Large intestine (tissue), 3 donors: ENCODE measurements at regions not wholly inside any gene's neighbourhood (a gene's known extent, or its start where the extent isn't known, plus 50 kb on each side); places are given as distances from the start of the nearest gene placed in this dataset.

ENCODE experiments used
- DNase-seq, 2 donors: peaks; one replicate each; pipeline versions ENCODE4 v3.0.0 to v3.0.0-alpha.2; 2013
- H3K27ac ChIP-seq: one replicate; pipeline ENCODE4 v1.5.1; 2013; ENCODE audit warnings: low read length
- H3K27me3 ChIP-seq: 2 replicates; pipeline ENCODE4 v1.6.1; 2013; ENCODE audit warnings: low read length; ENCODE audit not compliant: control insufficient read depth, insufficient read depth
- H3K36me3 ChIP-seq: 2 replicates; pipeline ENCODE4 v1.6.1; 2013; ENCODE audit warnings: low read length; ENCODE audit not compliant: control insufficient read depth, insufficient read depth
- H3K4me1 ChIP-seq: one replicate; pipeline ENCODE4 v1.6.1; 2013; ENCODE audit warnings: low read length; ENCODE audit not compliant: control insufficient read depth, insufficient read depth
- H3K4me3 ChIP-seq: one replicate; pipeline ENCODE4 v1.5.1; 2013; ENCODE audit warnings: low read length
- H3K9me3 ChIP-seq: one replicate; pipeline ENCODE4 v1.6.1; 2013; ENCODE audit warnings: mild to moderate bottlenecking, low read depth, low read length, moderate library complexity; ENCODE audit not compliant: control insufficient read depth
- WGBS: methylation state at CpG from one replicate; pipeline ENCODE4 v1.1.5; 2013; ENCODE audit warnings: low lambda C conversion rate; ENCODE audit not compliant: insufficient coverage; 5-methylcytosine and 5-hydroxymethylcytosine counted together

DNA sequence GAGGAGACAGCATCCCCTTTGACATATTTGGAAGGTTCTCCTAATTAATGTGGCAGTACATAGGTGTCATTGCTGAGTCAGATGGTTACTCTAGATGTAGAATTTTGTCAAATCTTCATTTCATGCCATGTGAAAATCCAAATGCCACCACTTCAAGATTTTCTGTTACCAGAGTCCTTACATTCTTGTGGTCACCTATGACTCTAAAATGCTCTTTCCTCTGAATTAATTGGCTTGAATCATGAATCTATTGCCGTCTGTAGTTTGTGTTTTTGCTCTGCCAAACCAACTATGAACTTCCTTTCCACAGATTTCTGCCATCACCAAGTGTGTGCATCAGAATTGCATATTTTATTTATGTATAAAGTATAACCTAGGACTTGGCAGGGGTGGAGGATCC lies 269.4 kb upstream of the ZPLD1 start:
- Histone ChIP-seq H3K4me1 (peaks cover 6% of the 10 kb centered on the region), H3K27ac (no peak overlapping the region), H3K4me3 (no peak overlapping the region), H3K9me3 (no peaks in the 10 kb centered on the region), H3K27me3 (no peaks in the 10 kb centered on the region), H3K36me3 (no peaks in the 10 kb centered on the region)
- no CpG with 5 or more reads among the region's 1 CpG for WGBS
- no peak for DNase-seq

DNA sequence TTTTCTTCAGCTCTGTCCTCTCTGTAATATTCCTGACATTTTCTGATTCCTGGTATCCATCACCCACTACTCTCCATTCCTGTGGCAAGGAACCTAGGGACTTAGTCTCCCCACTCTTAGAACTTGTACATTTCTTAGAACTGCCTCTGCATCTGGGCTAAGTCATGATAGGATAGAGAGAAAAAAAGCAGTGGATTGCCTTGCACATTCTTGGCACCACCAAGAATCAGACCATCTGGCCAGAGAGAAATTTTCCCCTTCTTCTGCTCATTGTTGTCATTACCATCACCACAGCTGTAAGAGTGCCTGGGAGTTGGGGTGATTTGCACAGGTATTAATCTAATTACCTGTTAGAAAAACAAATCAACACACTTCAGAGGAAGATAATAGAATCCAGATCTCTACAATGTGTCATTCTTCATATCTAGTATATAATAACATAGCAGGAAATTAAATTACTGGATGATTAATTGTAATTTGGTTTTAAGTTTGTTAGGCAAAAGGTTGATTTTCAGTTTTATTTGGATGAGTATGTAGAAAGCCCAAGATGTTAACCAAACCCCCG lies 264.8 kb upstream of the ZPLD1 start:
- Histone ChIP-seq H3K4me1 (no peaks in the 10 kb centered on the region), H3K36me3 (no peaks in the 10 kb centered on the region), H3K27ac (no peak overlapping the region), H3K27me3 (no peaks in the 10 kb centered on the region), H3K9me3 (no peaks in the 10 kb centered on the region), H3K4me3 (no peak overlapping the region)
- WGBS = no CpG with 5 or more reads among the region's 1 CpG
- no peak for DNase-seq

DNA sequence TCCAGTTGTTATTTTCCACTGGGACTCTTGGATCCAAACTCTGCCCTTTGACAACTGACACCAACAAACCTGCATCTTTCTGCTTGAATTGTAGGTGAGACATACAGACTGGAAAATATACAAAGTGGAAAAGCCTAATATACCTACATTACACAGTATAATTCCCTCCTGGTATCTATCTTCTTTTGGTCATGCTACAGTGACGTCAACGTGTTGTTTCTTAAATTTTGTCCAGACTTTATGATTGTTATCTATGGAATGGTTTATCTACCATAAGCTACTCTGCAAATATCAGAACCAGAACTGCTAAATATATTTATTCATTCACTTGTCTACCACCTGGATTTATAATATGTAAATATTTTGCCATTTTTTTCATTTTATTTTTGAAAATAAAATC lies 264.3 kb upstream of the ZPLD1 start:
- no peaks in the 10 kb centered on the region for H3K36me3 ChIP-seq
- no peaks in the 10 kb centered on the region for H3K4me1 ChIP-seq
- no peak for DNase-seq
- no peak overlapping the region for H3K27ac ChIP-seq
- H3K4me3 ChIP-seq = no peak overlapping the region
- no peaks in the 10 kb centered on the region for H3K27me3 ChIP-seq
- H3K9me3 ChIP-seq = no peaks in the 10 kb centered on the region
- 75% methylated on average over 2 of the region's 2 CpGs for WGBS

- no peaks in the 10 kb centered on the region for H3K9me3 ChIP-seq
- 77% methylated on average over 3 of the region's 3 CpGs for WGBS
- no peak for DNase-seq
- H3K36me3 ChIP-seq = no peaks in the 10 kb centered on the region
- H3K27ac ChIP-seq = no peak overlapping the region
- peaks cover 10% of the 10 kb centered on the region for H3K4me1 ChIP-seq
- no peaks in the 10 kb centered on the region for H3K27me3 ChIP-seq
- H3K4me3 ChIP-seq = no peak overlapping the region
These were observed 260.5 kb upstream of the ZPLD1 start for GRCh38 chr3:102174312-102174712.

DNA sequence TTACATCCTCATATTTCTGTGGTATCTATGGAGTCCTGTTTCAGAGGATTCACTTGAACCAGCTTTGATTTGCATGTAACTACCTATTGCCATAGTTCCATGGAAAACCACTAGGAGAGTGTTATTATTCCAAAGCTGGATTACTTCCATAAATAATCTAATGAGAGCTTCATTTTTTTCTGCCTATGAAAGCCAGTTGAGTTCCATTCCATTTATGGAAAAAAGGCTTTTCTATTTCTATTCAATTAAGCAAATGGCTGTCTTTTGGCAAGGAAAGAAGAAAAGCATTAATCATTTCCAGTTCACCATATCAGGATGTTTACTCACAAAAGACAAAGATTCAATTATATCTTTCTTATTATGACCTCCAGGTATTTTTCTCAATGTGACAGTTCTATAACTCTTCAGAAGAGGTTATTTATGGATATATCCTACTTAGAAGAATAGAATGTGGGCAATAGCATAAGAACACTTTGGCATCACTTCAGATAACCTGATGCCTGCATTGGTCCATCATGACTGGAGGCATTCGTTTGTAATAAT lies 259.9 kb upstream of the ZPLD1 start:
- no peak overlapping the region for H3K4me3 ChIP-seq
- no peak for DNase-seq
- H3K27ac ChIP-seq = no peak overlapping the region
- H3K27me3 ChIP-seq = no peaks in the 10 kb centered on the region
- H3K36me3 ChIP-seq = no peaks in the 10 kb centered on the region
- no CpG with 5 or more reads among the region's 1 CpG for WGBS
- H3K4me1 ChIP-seq = peaks cover 16% of the 10 kb centered on the region
- H3K9me3 ChIP-seq = no peaks in the 10 kb centered on the region

GRCh38 chr3:102176333-102177050 lies 258.3 kb upstream of the ZPLD1 start:
- no peak overlapping the region for H3K27ac ChIP-seq
- no peaks in the 10 kb centered on the region for H3K27me3 ChIP-seq
- no peak for DNase-seq
- H3K36me3 ChIP-seq = no peaks in the 10 kb centered on the region
- H3K9me3 ChIP-seq = no peaks in the 10 kb centered on the region
- WGBS = 87% methylated on average over 3 of the region's 5 CpGs
- peaks cover 26% of the 10 kb centered on the region for H3K4me1 ChIP-seq
- H3K4me3 ChIP-seq = no peak overlapping the region

DNA sequence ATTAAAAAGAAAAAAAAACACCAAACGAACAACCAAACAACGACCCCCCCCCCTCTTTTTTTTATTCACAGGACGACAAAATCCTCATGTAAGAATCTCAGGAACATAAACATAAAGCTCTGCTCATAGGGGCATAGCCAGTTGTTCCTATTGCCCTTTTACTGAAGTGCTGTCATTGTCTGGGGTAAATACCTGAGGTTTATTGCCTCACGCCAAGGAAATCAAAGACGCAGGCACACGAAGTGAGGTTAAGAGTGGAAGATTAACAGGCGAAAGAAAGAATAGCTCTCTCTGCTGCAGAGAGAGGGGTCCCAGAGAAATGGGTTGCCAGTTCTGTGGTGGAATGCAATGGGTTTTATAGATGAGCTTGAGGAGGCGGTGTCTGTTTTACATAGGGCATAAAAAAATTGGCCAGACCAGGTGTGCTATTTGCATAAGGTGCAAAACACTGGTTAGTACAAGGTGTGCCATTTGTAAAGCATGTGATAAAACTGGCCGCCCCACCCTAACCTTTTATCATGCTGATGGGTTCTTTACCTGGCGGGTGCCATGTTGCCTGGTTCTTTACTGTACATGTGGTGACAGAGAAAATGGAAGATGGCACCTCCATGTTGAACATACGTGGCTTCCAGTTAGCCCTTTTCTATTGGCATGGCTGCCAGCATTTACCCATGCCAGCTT lies 257.6 kb upstream of the ZPLD1 start:
- no peak overlapping the region for H3K27ac ChIP-seq
- no peaks in the 10 kb centered on the region for H3K9me3 ChIP-seq
- WGBS = 62% methylated on average over 5 of the region's 11 CpGs
- H3K4me1 ChIP-seq = peaks cover 31% of the 10 kb centered on the region
- H3K27me3 ChIP-seq = no peaks in the 10 kb centered on the region
- H3K4me3 ChIP-seq = no peak overlapping the region
- DNase-seq = peak in 1 of 2 donors; percentile 55
- H3K36me3 ChIP-seq = no peaks in the 10 kb centered on the region

DNA sequence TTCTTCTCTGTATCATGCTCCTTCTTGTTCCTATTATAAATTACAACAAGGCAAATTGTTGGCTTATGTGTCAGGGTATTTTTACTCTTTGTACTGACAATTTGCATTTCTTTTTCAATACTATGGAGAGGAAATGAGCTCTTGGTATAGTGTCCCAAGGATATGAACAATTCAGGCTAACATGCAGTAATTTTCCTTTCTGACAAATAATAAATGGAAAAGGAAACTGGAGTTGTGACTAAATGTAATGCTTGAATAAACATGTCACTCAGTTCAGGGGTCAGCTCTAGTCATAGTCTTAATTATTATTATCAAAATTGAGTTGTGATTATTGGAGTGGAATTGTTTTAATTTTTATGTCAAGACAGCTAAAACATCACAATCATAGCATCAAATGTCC lies 256.0 kb upstream of the ZPLD1 start:
- H3K36me3 ChIP-seq = no peaks in the 10 kb centered on the region

DNA sequence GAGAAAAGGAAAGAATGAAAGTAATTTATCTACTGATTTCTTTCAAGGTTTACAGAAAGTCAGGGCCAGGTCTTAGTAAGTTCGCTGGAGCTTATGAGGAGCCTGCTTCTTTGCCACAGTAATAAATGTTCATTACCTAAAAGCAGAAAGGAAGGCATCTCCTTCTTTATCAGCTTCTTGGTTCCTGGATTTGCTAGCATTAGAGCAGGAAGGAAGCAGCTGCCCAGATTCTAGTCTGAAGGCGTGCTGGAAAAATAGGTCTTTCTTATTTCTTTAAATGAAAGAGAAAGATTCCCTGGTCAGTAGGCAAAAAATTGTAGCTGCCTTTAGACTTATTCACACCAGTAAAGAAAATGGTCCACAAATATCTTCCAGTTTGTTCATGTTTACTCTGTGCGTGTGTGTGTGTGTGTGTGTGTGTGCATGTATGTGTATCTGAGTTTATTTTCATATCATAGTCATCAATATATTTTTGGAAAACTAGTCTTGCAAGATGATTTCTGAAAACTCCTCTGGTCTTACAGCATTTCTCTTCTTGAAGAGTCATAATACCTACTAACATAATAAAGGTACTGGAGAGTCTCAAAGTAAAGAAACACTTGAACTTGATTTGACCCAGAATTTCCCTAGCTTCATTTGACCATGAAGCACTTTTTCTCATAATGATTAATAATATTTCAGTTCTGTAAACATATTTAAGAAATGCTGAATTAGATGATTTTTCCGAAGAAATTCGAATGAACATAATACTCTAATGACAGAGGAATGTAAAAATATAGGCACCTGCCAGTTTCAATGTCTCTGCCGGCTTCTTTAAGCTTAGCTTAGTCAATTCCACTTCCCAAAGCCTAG lies 255.3 kb upstream of the ZPLD1 start:
- Histone ChIP-seq H3K4me1 (peaks cover 44% of the 10 kb centered on the region), H3K4me3 (no peak overlapping the region), H3K27me3 (no peaks in the 10 kb centered on the region), H3K36me3 (no peaks in the 10 kb centered on the region), H3K27ac (peak overlapping the region; percentile 69), H3K9me3 (no peaks in the 10 kb centered on the region)
- DNase-seq = peak in 1 of 2 donors; percentile 42
- WGBS = 44% methylated on average over 3 of the region's 6 CpGs

More for the DNA sequence above, 256.0 kb upstream of the ZPLD1 start:
- Histone ChIP-seq H3K27me3 (no peaks in the 10 kb centered on the region), H3K9me3 (no peaks in the 10 kb centered on the region), H3K4me1 (peaks cover 41% of the 10 kb centered on the region), H3K4me3 (no peak overlapping the region), H3K27ac (peak overlapping the region; percentile 69)
- no peak for DNase-seq
